Transverse colon (tissue), 3 donors: ENCODE measurements at regions not wholly inside any gene's neighbourhood (a gene's known extent, or its start where the extent isn't known, plus 50 kb on each side); places are given as distances from the start of the nearest gene placed in this dataset.
"Not testable (repeated sequence)": the region's sequence is repeated elsewhere in the genome, so short reads cannot be mapped to it uniquely, and the experiment has no call there.

Experiments used
- POLR2A ChIP-seq: fragments of 450-650 bp; IDR thresholded peaks from one replicate; pipeline ENCODE4 v1.6.1; 2016; ENCODE audit warnings: antibody characterized with exemption, mild to moderate bottlenecking, moderate library complexity
- TF ChIP-seq, protein P1 (sequence below), 5 experiments: fragments of 200-600 bp in 3 of 5; fragments of 450-650 bp in 2 of 5; sonication (generic) in 3 of 5; IDR thresholded peaks; 1 replicate in 2 of 5; 2 replicates in 3 of 5; pipeline ENCODE4 v1.5.1; 2016 to 2017; ENCODE audit warnings: antibody characterized with exemption in 5 of 5, inconsistent platforms in 3 of 5, mild to moderate bottlenecking in 2 of 5, moderate library complexity in 1 of 5

DNA sequence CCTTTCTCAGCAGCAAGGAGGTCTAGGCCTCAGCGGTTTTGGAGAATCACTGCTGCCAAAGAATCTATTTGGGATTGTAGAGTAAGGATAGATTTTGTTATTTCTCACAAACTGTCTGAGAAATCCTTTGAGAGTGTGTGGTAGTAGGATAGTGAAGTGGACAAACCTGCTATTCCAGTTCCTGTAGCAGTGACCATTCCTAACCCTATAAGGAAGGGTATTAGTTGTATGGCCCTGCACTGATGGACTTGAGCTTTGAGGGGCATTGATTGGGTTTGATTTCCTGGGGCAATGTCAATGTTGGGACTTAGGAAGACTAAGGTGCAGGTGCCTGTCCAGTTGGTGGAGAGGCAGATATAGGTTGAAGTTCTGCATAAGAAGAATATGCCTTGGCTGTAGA, 93.6 kb upstream of the TERB2 start:
- TF ChIP-seq, protein P1, sequence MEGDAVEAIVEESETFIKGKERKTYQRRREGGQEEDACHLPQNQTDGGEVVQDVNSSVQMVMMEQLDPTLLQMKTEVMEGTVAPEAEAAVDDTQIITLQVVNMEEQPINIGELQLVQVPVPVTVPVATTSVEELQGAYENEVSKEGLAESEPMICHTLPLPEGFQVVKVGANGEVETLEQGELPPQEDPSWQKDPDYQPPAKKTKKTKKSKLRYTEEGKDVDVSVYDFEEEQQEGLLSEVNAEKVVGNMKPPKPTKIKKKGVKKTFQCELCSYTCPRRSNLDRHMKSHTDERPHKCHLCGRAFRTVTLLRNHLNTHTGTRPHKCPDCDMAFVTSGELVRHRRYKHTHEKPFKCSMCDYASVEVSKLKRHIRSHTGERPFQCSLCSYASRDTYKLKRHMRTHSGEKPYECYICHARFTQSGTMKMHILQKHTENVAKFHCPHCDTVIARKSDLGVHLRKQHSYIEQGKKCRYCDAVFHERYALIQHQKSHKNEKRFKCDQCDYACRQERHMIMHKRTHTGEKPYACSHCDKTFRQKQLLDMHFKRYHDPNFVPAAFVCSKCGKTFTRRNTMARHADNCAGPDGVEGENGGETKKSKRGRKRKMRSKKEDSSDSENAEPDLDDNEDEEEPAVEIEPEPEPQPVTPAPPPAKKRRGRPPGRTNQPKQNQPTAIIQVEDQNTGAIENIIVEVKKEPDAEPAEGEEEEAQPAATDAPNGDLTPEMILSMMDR (IDR thresholded peaks at IDR 0.05) = not testable (repeated sequence)
- not testable (repeated sequence) for TF ChIP-seq POLR2A
